GM12872 (cell line): ENCODE measurements at regions not wholly inside any gene's neighbourhood (a gene's known extent, or its start where the extent isn't known, plus 50 kb on each side); places are given as distances from the start of the nearest gene placed in this dataset.

ENCODE experiments used
- CTCF ChIP-seq: IDR thresholded peaks from 3 replicates; pipeline ENCODE4 v1.5.1; 2011; ENCODE audit warnings: low read depth, mild to moderate bottlenecking, low read length, moderate library complexity; ENCODE audit not compliant: insufficient read depth

- TF ChIP-seq CTCF, result no peak
Measured at GRCh38 chr5:144958002-144958401, 787.3 kb downstream of the KCTD16 start.

DNA sequence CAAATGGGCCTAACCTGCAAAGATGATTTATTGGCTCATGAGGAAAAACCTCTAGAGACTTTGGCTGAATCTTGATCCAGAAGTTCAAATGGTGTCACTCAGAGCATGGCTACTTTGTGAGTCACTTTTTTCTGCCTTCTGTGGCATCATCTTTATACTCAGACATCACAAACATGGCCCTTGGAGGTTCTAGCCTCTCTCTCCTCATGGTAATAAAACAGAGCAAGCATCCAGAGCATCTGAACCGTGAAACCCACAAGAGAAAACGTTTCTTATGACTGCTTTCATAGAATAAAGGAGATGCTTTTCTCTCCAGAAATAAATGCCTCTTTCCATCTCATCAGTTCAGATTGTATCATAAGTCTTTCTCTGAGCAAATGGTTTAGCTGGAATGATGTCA lies 780.3 kb downstream of the KCTD16 start:
- TF ChIP-seq CTCF, result no peak

DNA sequence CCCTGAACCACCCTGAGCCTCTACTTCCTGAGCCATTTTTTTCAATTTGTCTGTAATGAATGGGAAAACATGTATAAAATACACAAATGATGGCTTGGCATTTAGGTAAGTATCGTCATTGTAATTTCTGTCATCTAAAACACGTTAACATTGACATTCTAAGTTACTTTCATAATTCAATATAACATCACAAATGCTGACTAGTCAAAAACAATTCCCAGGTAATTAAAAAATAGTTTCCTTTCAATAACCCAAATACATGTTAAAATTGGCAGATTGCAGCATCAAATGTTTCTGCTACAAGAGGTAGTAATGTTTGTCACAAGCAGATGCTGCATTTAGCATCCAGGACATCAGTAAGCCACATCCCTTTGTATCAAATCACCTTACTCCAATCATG lies 776.4 kb downstream of the KCTD16 start:
- no peak for TF ChIP-seq CTCF

DNA sequence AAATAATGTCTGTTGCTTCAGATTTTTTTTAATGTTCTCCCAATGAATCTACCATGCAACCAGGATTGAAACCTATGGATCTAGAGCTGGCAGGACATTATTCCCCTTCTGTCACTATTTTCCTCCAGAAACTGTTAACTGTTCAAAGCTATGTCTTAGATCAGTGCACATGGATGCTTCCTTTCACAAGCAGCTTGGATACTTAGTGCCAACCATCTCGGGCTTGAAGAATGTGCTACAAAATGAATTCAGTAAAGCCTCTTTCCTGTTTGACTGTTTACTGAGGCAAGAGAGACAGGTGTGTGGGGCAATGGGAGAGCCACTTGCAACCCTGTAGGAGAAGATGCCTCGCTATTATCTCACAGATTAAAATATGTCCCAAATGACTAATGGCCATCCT lies 774.8 kb downstream of the KCTD16 start:
- no peak for TF ChIP-seq CTCF

DNA sequence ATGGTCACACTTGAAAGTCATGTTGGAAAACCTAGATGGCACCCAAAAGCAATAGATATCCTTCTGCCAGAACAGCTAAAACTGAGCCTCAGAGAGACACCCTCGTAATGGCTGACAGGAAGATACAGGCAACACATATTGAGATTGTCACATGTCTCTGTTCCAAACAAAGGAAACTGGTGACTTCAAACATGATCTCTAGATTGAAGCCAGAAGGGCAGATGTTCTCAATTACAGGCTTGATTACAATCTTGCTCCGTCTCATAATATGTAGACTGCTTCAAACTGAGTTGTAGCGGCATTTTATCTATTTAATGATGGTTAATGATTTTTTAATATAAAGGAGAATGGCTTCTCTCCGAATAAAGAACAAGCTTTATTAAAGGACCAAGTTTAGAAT lies 774.3 kb downstream of the KCTD16 start:
- no peak for TF ChIP-seq CTCF

- TF ChIP-seq CTCF, result no peak
Measured at GRCh38 chr5:144941004-144941403, 770.3 kb downstream of the KCTD16 start.

DNA sequence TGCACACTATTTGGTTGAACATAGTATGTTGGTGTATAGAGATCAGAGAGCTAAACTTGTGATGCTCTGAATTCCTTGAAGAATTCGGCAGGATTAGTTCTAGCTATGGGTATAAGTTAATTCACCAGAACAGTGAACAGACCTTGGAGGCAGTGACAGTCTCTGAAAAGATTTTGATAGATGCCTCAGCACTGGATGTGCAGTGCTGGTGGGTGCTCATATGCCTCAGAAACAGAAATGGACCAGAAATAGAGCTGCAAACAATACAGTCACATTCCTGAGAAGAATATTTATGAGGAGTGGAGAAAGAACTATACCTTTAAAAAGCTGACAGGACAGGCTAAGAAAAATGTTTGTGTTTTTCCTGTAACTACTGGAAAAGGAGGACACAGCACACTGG lies 747.7 kb downstream of the KCTD16 start:
- TF ChIP-seq CTCF, result no peak

- TF ChIP-seq CTCF, result no peak
Measured at GRCh38 chr5:144915452-144915851, 744.8 kb downstream of the KCTD16 start.
